B cell (primary cell): ENCODE measurements at regions not wholly inside any gene's neighbourhood (a gene's known extent, or its start where the extent isn't known, plus 50 kb on each side); places are given as distances from the start of the nearest gene placed in this dataset.

ENCODE experiments used
- ATAC-seq: fragments of 200-7000 bp; cut with Tn5 transposase; one replicate; pipeline ENCODE4 v1.10.0; 2021; ENCODE audit warnings: low read depth, mild to moderate bottlenecking, moderate number of reproducible peaks, moderate library complexity
- CTCF ChIA-PET: fragments of 350-600 bp; sonication (Branson Sonifier 250); formaldehyde crosslinking; loops from one replicate; lab custom pipeline; 2021; ENCODE audit warnings: antibody characterized with exemption, inconsistent platforms; lab: Charles Lee
- POLR2A ChIA-PET: fragments of 350-600 bp; sonication (Branson Sonifier 250); formaldehyde crosslinking; loops from one replicate; lab custom pipeline; 2021; ENCODE audit warnings: antibody characterized with exemption; lab: Charles Lee
- DNase-seq: peaks from one replicate; pipeline ENCODE4 v3.0.0; 2013
- H2AFZ ChIP-seq: 2 replicates; pipeline ENCODE4 v1.6.1; 2012; ENCODE audit warnings: mild to moderate bottlenecking, low read depth, low read length; ENCODE audit not compliant: insufficient read depth, poor library complexity, severe bottlenecking
- H3K27ac ChIP-seq, 2 donors: 1 replicate in 1 of 2; 2 replicates in 1 of 2; pipeline ENCODE4 v1.5.1; 2012 to 2013; ENCODE audit warnings: low read length in 2 of 2, mild to moderate bottlenecking in 2 of 2, moderate library complexity in 1 of 2
- H3K27me3 ChIP-seq, 4 experiments: fragments of 200-600 bp in 1 of 4; sonication (generic) in 1 of 4; replicated peaks in 1 of 4; 1 replicate in 2 of 4; 2 replicates in 2 of 4; pipeline versions ENCODE4 v1.6.1 to v1.7.0; 2013 to 2016; ENCODE audit warnings: low read length in 3 of 4, mild to moderate bottlenecking in 2 of 4, mixed read lengths in 1 of 4, moderate library complexity in 1 of 4; ENCODE audit not compliant: insufficient read depth in 4 of 4, control insufficient read depth in 3 of 4; ENCODE audit errors: control extremely low read depth in 1 of 4
- H3K36me3 ChIP-seq, 2 experiments: replicated peaks in 1 of 2; 1 replicate in 1 of 2; 2 replicates in 1 of 2; pipeline versions ENCODE4 v1.6.1 to v1.7.1; 2013; ENCODE audit warnings: low read length in 1 of 2; ENCODE audit not compliant: insufficient read depth in 2 of 2, control insufficient read depth in 1 of 2; ENCODE audit errors: control extremely low read depth in 1 of 2, extremely low read depth in 1 of 2
- H3K4me1 ChIP-seq, 2 donors: fragments of 200-600 bp in 1 of 2; sonication (generic) in 1 of 2; 1 replicate in 1 of 2; 2 replicates in 1 of 2; pipeline versions ENCODE4 v1.5.1 to v1.6.1; 2013 to 2017; ENCODE audit warnings: low read length in 2 of 2; ENCODE audit not compliant: control insufficient read depth in 2 of 2, insufficient read depth in 2 of 2
- H3K4me2 ChIP-seq: replicated peaks from 2 replicates; pipeline ENCODE3; 2012; ENCODE audit warnings: mild to moderate bottlenecking, low read depth, low read length; ENCODE audit not compliant: poor library complexity, severe bottlenecking
- H3K4me3 ChIP-seq, 5 experiments: fragments of 200-600 bp in 1 of 5; sonication (generic) in 1 of 5; 1 replicate in 3 of 5; 2 replicates in 2 of 5; pipeline versions ENCODE4 v1.5.1 to v1.7.0; 2011 to 2016; ENCODE audit warnings: low read length in 4 of 5, mild to moderate bottlenecking in 4 of 5, low read depth in 2 of 5, control low read depth in 1 of 5, moderate library complexity in 1 of 5; ENCODE audit not compliant: insufficient read depth in 1 of 5; ENCODE audit errors: control extremely low read depth in 1 of 5, extremely low read depth in 1 of 5
- H3K79me2 ChIP-seq: fragments of 200-600 bp; sonication (generic); one replicate; pipeline ENCODE4 v1.6.0; 2016; ENCODE audit warnings: low read length; ENCODE audit not compliant: control insufficient read depth, insufficient read depth
- H3K9ac ChIP-seq: fragments of 200-600 bp; sonication (generic); 2 replicates; pipeline ENCODE4 v1.6.1; 2017; ENCODE audit warnings: mild to moderate bottlenecking, low read length, moderate library complexity
- H3K9me3 ChIP-seq, 3 donors: one replicate each; pipeline versions ENCODE4 v1.6.1 to v1.7.1; 2013; ENCODE audit warnings: low read length in 2 of 3; ENCODE audit not compliant: control insufficient read depth in 2 of 3, insufficient read depth in 1 of 3; ENCODE audit errors: control extremely low read depth in 1 of 3
- H4K20me1 ChIP-seq: 2 replicates; pipeline ENCODE4 v1.6.0; 2012; ENCODE audit warnings: mild to moderate bottlenecking, low read length; ENCODE audit not compliant: insufficient read depth, control insufficient read depth, poor library complexity, severe bottlenecking
- H3K27ac Mint-ChIP-seq: one replicate; pipeline ENCODE4 v1.8.0; 2021; ENCODE audit warnings: mixed read lengths
- H3K27me3 Mint-ChIP-seq: one replicate; pipeline ENCODE4 v1.8.0; 2021; ENCODE audit warnings: mixed read lengths
- H3K4me1 Mint-ChIP-seq: one replicate; pipeline ENCODE4 v1.8.0; 2021; ENCODE audit warnings: mixed read lengths
- H3K4me3 Mint-ChIP-seq: one replicate; pipeline ENCODE4 v1.8.0; 2021; ENCODE audit warnings: mixed read lengths
- H3K9me3 Mint-ChIP-seq: one replicate; pipeline ENCODE4 v1.8.0; 2022; ENCODE audit warnings: mixed read lengths; ENCODE audit not compliant: insufficient read depth
- EZH2 ChIP-seq: IDR thresholded peaks from 2 replicates; pipeline ENCODE4 v1.6.1; 2012; ENCODE audit warnings: borderline replicate concordance, low read depth, mild to moderate bottlenecking, moderate library complexity, low read length; ENCODE audit not compliant: insufficient read depth, poor library complexity, severe bottlenecking
- WGBS: methylation state at CpG from one replicate; pipeline ENCODE4 v1.1.5; 2013; ENCODE audit warnings: missing lambda C conversion rate; ENCODE audit not compliant: insufficient coverage; 5-methylcytosine and 5-hydroxymethylcytosine counted together
- intact Hi-C: fragments of 100-400 bp; cut with micrococcal nuclease; formaldehyde crosslinking; loops from one replicate; pipeline ENCODE4 v1.10.0; 2022
- TF ChIP-seq, protein P1 (sequence below): fragments of 200-600 bp; IDR thresholded peaks from one replicate; pipeline ENCODE4 v1.8.0; 2022; ENCODE audit warnings: antibody characterized with exemption, mild to moderate bottlenecking

DNA sequence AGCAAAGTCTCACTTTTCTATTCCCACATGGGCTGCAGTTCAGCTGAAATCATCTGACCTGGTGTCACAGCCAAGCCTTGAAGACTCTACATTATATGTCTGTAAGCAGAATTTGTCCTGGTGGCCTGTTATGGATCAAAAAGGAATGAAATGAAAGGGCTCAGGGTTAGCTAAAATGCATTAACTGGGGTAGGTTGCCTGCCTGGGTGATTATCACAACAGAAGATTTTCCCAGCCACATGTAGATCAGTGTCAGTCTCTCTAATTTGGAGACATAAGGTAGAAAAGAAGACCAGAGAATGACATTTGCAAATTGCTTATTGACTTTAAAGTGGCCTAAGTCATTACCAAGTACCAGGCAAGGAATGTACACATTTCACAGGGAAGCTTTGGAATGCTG is 289.0 kb downstream of the CAAP1 start:
- CTCF ChIA-PET, result no interaction called here
- Mint-ChIP-seq H3K27me3 (no peaks in the 10 kb centered on the region), H3K27ac (no peak overlapping the region), H3K4me1 (no peaks in the 10 kb centered on the region), H3K9me3 (peaks cover 4% of the 10 kb centered on the region), H3K4me3 (no peak overlapping the region)
- H3K4me2 ChIP-seq, result no peak overlapping the region
- H3K9me3 ChIP-seq, result no peaks in the 10 kb centered on the region
- no peak overlapping the region for H3K27ac ChIP-seq
- no peak overlapping the region for H3K4me3 ChIP-seq
- intact Hi-C loops, result no loop called here
- H3K4me1 ChIP-seq, result no peaks in the 10 kb centered on the region
- no peaks in the 10 kb centered on the region for H3K79me2 ChIP-seq
- DNase-seq (no peak), ATAC-seq (no peak)
- TF ChIP-seq, protein P1, sequence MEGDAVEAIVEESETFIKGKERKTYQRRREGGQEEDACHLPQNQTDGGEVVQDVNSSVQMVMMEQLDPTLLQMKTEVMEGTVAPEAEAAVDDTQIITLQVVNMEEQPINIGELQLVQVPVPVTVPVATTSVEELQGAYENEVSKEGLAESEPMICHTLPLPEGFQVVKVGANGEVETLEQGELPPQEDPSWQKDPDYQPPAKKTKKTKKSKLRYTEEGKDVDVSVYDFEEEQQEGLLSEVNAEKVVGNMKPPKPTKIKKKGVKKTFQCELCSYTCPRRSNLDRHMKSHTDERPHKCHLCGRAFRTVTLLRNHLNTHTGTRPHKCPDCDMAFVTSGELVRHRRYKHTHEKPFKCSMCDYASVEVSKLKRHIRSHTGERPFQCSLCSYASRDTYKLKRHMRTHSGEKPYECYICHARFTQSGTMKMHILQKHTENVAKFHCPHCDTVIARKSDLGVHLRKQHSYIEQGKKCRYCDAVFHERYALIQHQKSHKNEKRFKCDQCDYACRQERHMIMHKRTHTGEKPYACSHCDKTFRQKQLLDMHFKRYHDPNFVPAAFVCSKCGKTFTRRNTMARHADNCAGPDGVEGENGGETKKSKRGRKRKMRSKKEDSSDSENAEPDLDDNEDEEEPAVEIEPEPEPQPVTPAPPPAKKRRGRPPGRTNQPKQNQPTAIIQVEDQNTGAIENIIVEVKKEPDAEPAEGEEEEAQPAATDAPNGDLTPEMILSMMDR, result no peak
- TF ChIP-seq EZH2, result no peak
- POLR2A ChIA-PET, result no interaction called here
- H3K9ac ChIP-seq, result no peak overlapping the region
- no peaks in the 10 kb centered on the region for H4K20me1 ChIP-seq
- no peaks in the 10 kb centered on the region for H3K36me3 ChIP-seq
- H2AFZ ChIP-seq, result no peak overlapping the region
- no peaks in the 10 kb centered on the region for H3K27me3 ChIP-seq

DNA sequence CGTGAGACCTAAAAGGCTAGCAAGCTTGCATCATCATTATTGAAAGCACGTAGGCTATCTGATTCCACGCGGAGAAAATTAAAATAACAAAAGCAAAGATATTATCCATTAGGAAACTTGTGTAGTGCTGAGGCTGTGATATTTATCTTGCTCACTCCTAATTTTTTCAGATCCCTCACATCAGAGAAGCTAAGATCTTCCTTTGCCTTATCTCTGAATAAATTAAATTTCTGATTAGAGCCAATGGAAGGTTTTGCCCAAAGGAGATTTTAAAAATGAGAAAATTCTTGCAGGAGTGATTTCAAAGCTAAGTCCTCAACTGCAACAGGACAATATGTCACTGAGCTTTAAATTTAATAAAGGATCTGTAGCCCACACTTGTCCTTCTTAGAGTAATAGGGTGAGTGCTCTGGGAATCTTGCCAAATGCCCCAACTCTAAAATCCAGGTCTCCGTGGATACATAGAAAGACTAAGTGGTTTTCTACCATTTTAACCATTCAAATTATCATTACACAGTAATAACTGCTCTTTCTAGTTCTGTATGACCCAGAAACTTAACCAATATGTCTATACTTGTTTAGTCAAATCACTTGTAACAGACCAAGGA is 295.0 kb downstream of the CAAP1 start:
- H3K9me3 ChIP-seq, result no peaks in the 10 kb centered on the region
- WGBS, result 100% methylated on average over 1 of the region's 5 CpGs
- H3K4me1 Mint-ChIP-seq, result no peaks in the 10 kb centered on the region
- H2AFZ ChIP-seq, result no peak overlapping the region
- no peak overlapping the region for H3K4me3 ChIP-seq
- H3K9me3 Mint-ChIP-seq, result peaks cover 4% of the 10 kb centered on the region
- H3K4me3 Mint-ChIP-seq, result no peak overlapping the region
- ChIA-PET CTCF (no interaction called here), POLR2A (no interaction called here)
- ATAC-seq (no peak), DNase-seq (no peak)
- H3K4me1 ChIP-seq, result no peaks in the 10 kb centered on the region
- H3K4me2 ChIP-seq, result no peak overlapping the region
- TF ChIP-seq EZH2, result no peak
- TF ChIP-seq, protein P1, result no peak
- H3K27ac ChIP-seq, result no peak overlapping the region
- H3K79me2 ChIP-seq, result no peaks in the 10 kb centered on the region
- H3K27ac Mint-ChIP-seq, result no peak overlapping the region
- H3K36me3 ChIP-seq, result no peaks in the 10 kb centered on the region
- intact Hi-C loops, result no loop called here
- no peaks in the 10 kb centered on the region for H4K20me1 ChIP-seq
- no peak overlapping the region for H3K9ac ChIP-seq
- no peaks in the 10 kb centered on the region for H3K27me3 ChIP-seq
- H3K27me3 Mint-ChIP-seq, result no peaks in the 10 kb centered on the region
